ENCODE measurements at regions not wholly inside any gene's neighbourhood (a gene's known extent, or its start where the extent isn't known, plus 50 kb on each side); places are given as distances from the start of the nearest gene placed in this dataset.

- H3K4me3 ChIP-seq (ENCODE audit: low read depth, low read length): no peak overlapping the region
- no peak for DNase-seq (ENCODE audit: low read depth)
- no peak for TF ChIP-seq CTCF (conservative IDR thresholded peaks at IDR 0.05; ENCODE audit: low read depth, low read length)
These were observed 974.0 kb downstream of the TBC1D22A start for GRCh38 chr22:47736186-47737034.

GRCh38 chr22:47734511-47734910 lies 972.1 kb downstream of the TBC1D22A start:
- H3K4me3 ChIP-seq (ENCODE audit: low read depth, low read length): no peak overlapping the region
- DNase-seq (ENCODE audit: low read depth): no peak
- TF ChIP-seq CTCF (conservative IDR thresholded peaks at IDR 0.05; ENCODE audit: low read depth, low read length): no peak

GRCh38 chr22:47727641-47728040 lies 965.2 kb downstream of the TBC1D22A start:
- H3K4me3 ChIP-seq (ENCODE audit: low read depth, low read length): no peak overlapping the region
- DNase-seq (ENCODE audit: low read depth): no peak
- no peak for TF ChIP-seq CTCF (conservative IDR thresholded peaks at IDR 0.05; ENCODE audit: low read depth, low read length)

- no peak overlapping the region for H3K4me3 ChIP-seq (ENCODE audit: low read depth, low read length)
- no peak for DNase-seq (ENCODE audit: low read depth)
- TF ChIP-seq CTCF (conservative IDR thresholded peaks at IDR 0.05; ENCODE audit: low read depth, low read length): no peak
These were observed 962.3 kb downstream of the TBC1D22A start for GRCh38 chr22:47724751-47725150.

GRCh38 chr22:47724030-47724429 lies 961.6 kb downstream of the TBC1D22A start:
- no peak for TF ChIP-seq CTCF (conservative IDR thresholded peaks at IDR 0.05; ENCODE audit: low read depth, low read length)
- H3K4me3 ChIP-seq (ENCODE audit: low read depth, low read length): no peak overlapping the region
- DNase-seq (ENCODE audit: low read depth): no peak

GRCh38 chr22:47718337-47718736 lies 955.9 kb downstream of the TBC1D22A start:
- no peak for DNase-seq (ENCODE audit: low read depth)
- no peak for TF ChIP-seq CTCF (conservative IDR thresholded peaks at IDR 0.05; ENCODE audit: low read depth, low read length)
- H3K4me3 ChIP-seq (ENCODE audit: low read depth, low read length): no peak overlapping the region
